Loucy (cell line): ENCODE measurements at regions not wholly inside any gene's neighbourhood (a gene's known extent, or its start where the extent isn't known, plus 50 kb on each side); places are given as distances from the start of the nearest gene placed in this dataset.

Experiments
- H2AFZ ChIP-seq: fragments of 200-600 bp; sonication (generic); 2 replicates; pipeline ENCODE4 v1.6.0; 2016; ENCODE audit warnings: antibody characterized with exemption, mild to moderate bottlenecking, low read length, moderate library complexity
- H3F3A ChIP-seq: fragments of 200-600 bp; 2 replicates; pipeline ENCODE4 v1.6.0; 2016; ENCODE audit warnings: antibody characterized with exemption, low read depth, mild to moderate bottlenecking
- H3K27me3 ChIP-seq: fragments of 200-600 bp; sonication (generic); 2 replicates; pipeline ENCODE4 v1.6.1; 2014; ENCODE audit warnings: low read length, mild to moderate bottlenecking; ENCODE audit not compliant: insufficient read depth, poor library complexity, severe bottlenecking
- H3K36me3 ChIP-seq: fragments of 200-600 bp; sonication (generic); 2 replicates; pipeline ENCODE4 v1.6.1; 2016; ENCODE audit warnings: low read length; ENCODE audit not compliant: insufficient read depth
- H3K4me1 ChIP-seq: fragments of 200-600 bp; sonication (generic); 2 replicates; pipeline ENCODE4 v1.5.1; 2014; ENCODE audit warnings: low read length, mild to moderate bottlenecking; ENCODE audit not compliant: insufficient read depth, poor library complexity, severe bottlenecking
- H3K4me2 ChIP-seq: fragments of 200-600 bp; sonication (generic); 2 replicates; pipeline ENCODE4 v1.6.0; 2014; ENCODE audit warnings: antibody characterized with exemption, low read length, low read depth, mild to moderate bottlenecking; ENCODE audit not compliant: poor library complexity, severe bottlenecking
- H3K4me3 ChIP-seq: fragments of 200-600 bp; sonication (generic); 2 replicates; pipeline ENCODE4 v1.5.1; 2014; ENCODE audit warnings: low read length, mild to moderate bottlenecking, mixed read lengths; ENCODE audit not compliant: poor library complexity, severe bottlenecking
- H3K79me2 ChIP-seq: fragments of 200-600 bp; sonication (generic); 2 replicates; pipeline ENCODE4 v1.6.1; 2014; ENCODE audit warnings: low read length; ENCODE audit not compliant: insufficient read depth
- H3K9ac ChIP-seq: fragments of 200-600 bp; sonication (generic); 2 replicates; pipeline ENCODE4 v1.6.0; 2014; ENCODE audit warnings: mild to moderate bottlenecking, low read depth, low read length, moderate library complexity; ENCODE audit not compliant: poor library complexity, severe bottlenecking
- H3K9me2 ChIP-seq: fragments of 200-600 bp; sonication (generic); replicated peaks from 2 replicates; pipeline ENCODE4 v1.6.1; 2016; ENCODE audit warnings: low read depth, low read length, mixed read lengths
- H3K9me3 ChIP-seq: fragments of 200-600 bp; sonication (generic); 2 replicates; pipeline ENCODE4 v1.6.1; 2014; ENCODE audit warnings: mild to moderate bottlenecking, antibody characterized with exemption, low read length, low read depth; ENCODE audit not compliant: insufficient read depth
- H4K20me1 ChIP-seq: fragments of 200-600 bp; sonication (generic); 2 replicates; pipeline ENCODE4 v1.6.0; 2014; ENCODE audit warnings: antibody characterized with exemption, low read length, mild to moderate bottlenecking; ENCODE audit not compliant: insufficient read depth, poor library complexity, severe bottlenecking
- CTCF ChIP-seq: fragments of 200-600 bp; sonication (generic); conservative IDR thresholded peaks from 2 replicates; pipeline ENCODE4 v1.5.1; 2014; ENCODE audit warnings: mild to moderate bottlenecking, antibody characterized with exemption, low read length
- EZH2phosphoT487 ChIP-seq: fragments of 200-600 bp; IDR thresholded peaks from 2 replicates; pipeline ENCODE4 v1.6.1; 2018; ENCODE audit warnings: antibody characterized with exemption, mild to moderate bottlenecking, moderate library complexity, borderline replicate concordance

GRCh38 chr5:84569307-84569706, 184.6 kb upstream of the EDIL3 start:
- Histone ChIP-seq H3K36me3 (no peaks in the 10 kb centered on the region), H3K4me3 (no peak overlapping the region), H3K4me2 (no peak overlapping the region), H3K9me3 (no peaks in the 10 kb centered on the region), H3K4me1 (no peaks in the 10 kb centered on the region), H4K20me1 (no peaks in the 10 kb centered on the region), H3K79me2 (no peaks in the 10 kb centered on the region), H3K9ac (no peak overlapping the region), H3K27me3 (no peaks in the 10 kb centered on the region), H3K9me2 (no peaks in the 10 kb centered on the region), H3F3A (no peaks in the 10 kb centered on the region), H2AFZ (no peak overlapping the region)
- TF ChIP-seq CTCF = no peak
- TF ChIP-seq EZH2phosphoT487 = no peak

- Histone ChIP-seq H3K4me1 (no peaks in the 10 kb centered on the region), H3K36me3 (no peaks in the 10 kb centered on the region), H3K9ac (no peak overlapping the region), H2AFZ (no peak overlapping the region; the same call in 1 of the 2 replicates), H3K27me3 (no peaks in the 10 kb centered on the region), H3K79me2 (no peaks in the 10 kb centered on the region), H3K4me3 (no peak overlapping the region), H3K4me2 (no peak overlapping the region), H3K9me3 (no peaks in the 10 kb centered on the region), H3K9me2 (no peaks in the 10 kb centered on the region), H3F3A (no peaks in the 10 kb centered on the region), H4K20me1 (no peaks in the 10 kb centered on the region)
- TF ChIP-seq CTCF (no peak), EZH2phosphoT487 (no peak)
These were observed 183.5 kb upstream of the EDIL3 start for GRCh38 chr5:84568171-84568570.

- no peak for TF ChIP-seq CTCF
- no peak for TF ChIP-seq EZH2phosphoT487
- Histone ChIP-seq H3K4me2 (no peak overlapping the region), H3K9me3 (no peaks in the 10 kb centered on the region), H3K4me1 (no peaks in the 10 kb centered on the region), H3K9me2 (no peaks in the 10 kb centered on the region), H3K79me2 (no peaks in the 10 kb centered on the region), H3K4me3 (no peak overlapping the region), H3F3A (no peaks in the 10 kb centered on the region), H3K9ac (no peak overlapping the region), H2AFZ (no peak overlapping the region), H4K20me1 (no peaks in the 10 kb centered on the region), H3K36me3 (no peaks in the 10 kb centered on the region), H3K27me3 (no peaks in the 10 kb centered on the region)
These were observed 181.2 kb upstream of the EDIL3 start for GRCh38 chr5:84565866-84566265.
